NCI-H2227 (cell line): ENCODE measurements at regions not wholly inside any gene's neighbourhood (a gene's known extent, or its start where the extent isn't known, plus 50 kb on each side); places are given as distances from the start of the nearest gene placed in this dataset.

Experiments
- DNase-seq: peaks from one replicate; lab custom pipeline; 2025; ENCODE audit not compliant: unreplicated experiment; lab: John Stamatoyannopoulos, UW

- DNase-seq: no peak
Observed at GRCh38 chr13:82719987-82720386, 1162.3 kb downstream of the SLITRK1 start.

DNA sequence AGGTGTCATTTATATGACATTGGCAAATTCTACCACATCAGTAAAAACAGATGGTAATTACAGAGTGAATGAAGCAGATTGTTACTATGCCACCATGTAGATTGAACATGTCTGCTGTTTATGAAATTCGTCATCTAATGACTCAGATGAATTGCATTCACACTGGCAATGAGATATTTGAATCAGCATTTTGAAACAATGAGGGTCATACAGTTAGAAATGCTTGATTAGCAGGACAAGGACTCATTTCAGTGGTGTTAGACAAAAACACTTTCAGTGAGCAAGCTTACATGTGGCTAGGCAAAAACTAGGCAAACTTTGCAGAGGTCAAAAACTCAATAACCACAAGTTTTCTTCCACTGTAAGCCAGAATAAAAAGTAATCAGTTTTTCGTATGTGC lies 1165.0 kb downstream of the SLITRK1 start:
- no peak for DNase-seq

DNA sequence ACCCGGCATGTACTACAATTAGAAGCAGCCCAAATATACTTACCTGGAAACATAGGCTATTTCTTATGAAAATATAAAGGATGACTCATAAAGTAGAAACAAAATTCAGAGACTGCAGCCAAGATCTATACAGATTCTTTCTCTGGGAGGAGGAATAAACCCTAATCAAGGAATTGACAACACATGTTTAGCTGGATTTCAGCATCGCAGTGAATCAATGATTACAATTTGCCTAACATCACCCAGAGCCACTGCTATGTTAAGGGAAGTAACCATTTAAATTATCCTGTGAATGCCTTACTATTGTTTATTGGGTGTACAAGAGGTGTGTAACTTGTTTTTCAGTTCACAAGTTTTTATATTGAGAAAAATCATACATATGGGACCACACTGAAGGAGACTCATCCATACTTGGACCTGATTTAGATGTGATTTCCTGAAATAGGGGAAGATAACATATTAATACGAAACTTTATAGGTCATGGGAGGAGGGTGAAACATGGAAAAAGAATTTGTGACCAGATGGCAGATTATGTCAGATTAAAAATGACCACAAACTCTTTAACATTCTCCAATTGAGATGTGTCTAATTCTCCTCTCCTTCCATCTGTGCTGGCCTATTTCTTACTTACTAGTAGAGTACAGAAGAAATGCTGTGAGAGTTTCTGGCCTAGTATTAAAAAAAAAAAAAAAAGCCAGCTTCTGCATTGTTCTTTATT lies 1168.4 kb downstream of the SLITRK1 start:
- DNase-seq: no peak

DNA sequence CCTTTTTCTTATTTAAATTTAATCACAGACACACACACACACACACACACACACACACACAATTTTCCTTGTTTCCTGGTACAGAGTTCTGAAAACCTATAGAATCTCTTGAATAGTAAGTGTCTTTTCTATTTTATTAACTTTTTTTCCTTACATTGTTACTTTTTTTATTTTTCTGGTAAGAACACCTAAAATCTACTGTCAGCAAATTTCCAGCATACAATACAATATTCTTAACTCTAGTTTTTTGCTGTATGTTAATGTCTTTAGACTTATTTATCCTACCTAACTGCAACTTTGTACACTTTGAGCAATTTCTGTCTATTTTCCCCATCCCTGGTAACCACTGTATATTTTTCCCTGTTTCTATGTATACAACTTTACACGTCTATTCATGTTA lies 1179.8 kb downstream of the SLITRK1 start:
- DNase-seq: no peak

DNA sequence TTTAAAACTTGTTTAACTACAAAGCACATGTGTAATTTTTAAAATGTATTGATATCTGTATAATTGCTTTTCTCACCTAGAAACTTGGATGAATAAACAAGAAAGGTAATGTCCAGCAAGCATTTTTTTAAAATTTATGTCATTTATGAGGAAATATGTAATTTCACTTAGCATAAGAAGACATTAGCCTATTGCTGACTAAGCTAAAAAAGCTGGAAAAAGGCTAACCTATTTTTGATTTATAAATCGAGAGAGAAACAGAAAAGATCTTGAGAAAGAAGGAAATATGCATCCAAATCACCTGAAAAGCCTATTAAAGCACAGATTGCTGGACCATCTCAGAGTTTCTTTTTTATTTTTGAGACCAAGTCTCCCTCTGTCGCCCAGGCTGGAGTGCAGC lies 1181.3 kb downstream of the SLITRK1 start:
- DNase-seq: no peak

GRCh38 chr13:82698941-82699340 lies 1183.3 kb downstream of the SLITRK1 start:
- DNase-seq: no peak

GRCh38 chr13:82698383-82698782 lies 1183.9 kb downstream of the SLITRK1 start:
- DNase-seq: no peak

GRCh38 chr13:82693607-82694006 lies 1188.7 kb downstream of the SLITRK1 start:
- no peak for DNase-seq

- no peak for DNase-seq
Observed at GRCh38 chr13:82688400-82688994, 1193.8 kb downstream of the SLITRK1 start.

- no peak for DNase-seq
Observed at GRCh38 chr13:82687884-82688283, 1194.4 kb downstream of the SLITRK1 start.

- DNase-seq: no peak
Observed at GRCh38 chr13:82681535-82681934, 1200.7 kb downstream of the SLITRK1 start.

DNA sequence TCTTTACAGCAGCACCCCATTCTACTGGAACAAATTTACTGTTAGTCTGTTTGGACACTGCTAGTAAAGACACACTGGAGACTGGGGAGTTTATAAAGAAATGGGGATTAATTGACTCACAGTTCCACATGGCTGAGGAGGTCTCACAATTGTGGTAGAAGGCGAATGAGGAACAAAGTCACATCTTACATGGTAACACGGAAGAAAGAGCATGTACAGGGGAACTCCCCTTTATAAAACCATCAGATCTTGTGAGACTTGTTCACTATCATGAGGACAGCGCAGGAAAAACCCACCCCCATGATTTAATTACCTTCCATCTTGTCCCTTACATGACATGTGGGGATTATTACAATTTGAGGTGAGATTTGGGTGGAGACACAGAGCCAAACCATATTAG lies 1204.2 kb downstream of the SLITRK1 start:
- DNase-seq: no peak

GRCh38 chr13:82675024-82675423 lies 1207.2 kb downstream of the SLITRK1 start:
- DNase-seq: no peak

- no peak for DNase-seq
Observed at GRCh38 chr13:82674546-82674945, 1207.7 kb downstream of the SLITRK1 start.

DNA sequence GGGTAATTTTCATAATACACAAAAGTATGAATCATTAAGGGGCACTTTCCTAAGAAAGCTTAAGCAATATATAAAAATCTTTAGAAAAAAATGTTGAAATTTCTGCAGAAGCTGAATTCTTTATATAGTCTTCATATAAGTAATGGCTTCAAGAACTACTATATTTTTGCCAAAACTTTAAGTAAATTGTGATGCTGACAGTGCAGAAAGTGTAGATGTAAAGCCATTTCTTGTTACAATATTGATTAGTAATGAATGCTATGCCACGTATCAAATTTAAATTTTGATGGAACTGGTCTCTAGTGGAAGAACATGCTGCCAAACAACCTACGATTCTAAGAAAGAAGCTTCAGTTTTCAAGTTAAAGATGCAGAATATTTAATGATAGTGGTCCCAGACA lies 1210.0 kb downstream of the SLITRK1 start:
- DNase-seq: no peak

- DNase-seq: no peak
Observed at GRCh38 chr13:82664183-82664582, 1218.1 kb downstream of the SLITRK1 start.

- DNase-seq: no peak
Observed at GRCh38 chr13:82661126-82661525, 1221.1 kb downstream of the SLITRK1 start.

- DNase-seq: no peak
Observed at GRCh38 chr13:82658811-82659210, 1223.5 kb downstream of the SLITRK1 start.

DNA sequence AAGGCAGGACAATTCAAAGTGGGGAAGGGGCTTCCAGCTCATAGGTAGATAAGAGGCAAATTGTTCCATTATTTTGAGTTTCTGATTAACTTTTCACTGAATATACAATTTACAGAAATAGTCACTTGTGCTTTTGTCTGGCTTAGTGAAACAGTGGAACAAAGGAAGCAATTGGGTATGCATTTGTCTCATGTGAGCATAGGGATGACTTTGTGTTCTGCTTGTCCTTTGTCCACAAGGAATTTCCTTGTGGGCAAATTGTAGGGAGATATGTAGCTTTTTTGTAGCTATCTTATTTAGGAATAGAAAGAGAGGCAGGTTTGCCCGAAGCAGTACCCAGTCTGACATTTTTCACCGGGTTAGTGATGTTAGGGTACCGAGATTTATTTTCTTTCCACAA lies 1224.8 kb downstream of the SLITRK1 start:
- no peak for DNase-seq

DNA sequence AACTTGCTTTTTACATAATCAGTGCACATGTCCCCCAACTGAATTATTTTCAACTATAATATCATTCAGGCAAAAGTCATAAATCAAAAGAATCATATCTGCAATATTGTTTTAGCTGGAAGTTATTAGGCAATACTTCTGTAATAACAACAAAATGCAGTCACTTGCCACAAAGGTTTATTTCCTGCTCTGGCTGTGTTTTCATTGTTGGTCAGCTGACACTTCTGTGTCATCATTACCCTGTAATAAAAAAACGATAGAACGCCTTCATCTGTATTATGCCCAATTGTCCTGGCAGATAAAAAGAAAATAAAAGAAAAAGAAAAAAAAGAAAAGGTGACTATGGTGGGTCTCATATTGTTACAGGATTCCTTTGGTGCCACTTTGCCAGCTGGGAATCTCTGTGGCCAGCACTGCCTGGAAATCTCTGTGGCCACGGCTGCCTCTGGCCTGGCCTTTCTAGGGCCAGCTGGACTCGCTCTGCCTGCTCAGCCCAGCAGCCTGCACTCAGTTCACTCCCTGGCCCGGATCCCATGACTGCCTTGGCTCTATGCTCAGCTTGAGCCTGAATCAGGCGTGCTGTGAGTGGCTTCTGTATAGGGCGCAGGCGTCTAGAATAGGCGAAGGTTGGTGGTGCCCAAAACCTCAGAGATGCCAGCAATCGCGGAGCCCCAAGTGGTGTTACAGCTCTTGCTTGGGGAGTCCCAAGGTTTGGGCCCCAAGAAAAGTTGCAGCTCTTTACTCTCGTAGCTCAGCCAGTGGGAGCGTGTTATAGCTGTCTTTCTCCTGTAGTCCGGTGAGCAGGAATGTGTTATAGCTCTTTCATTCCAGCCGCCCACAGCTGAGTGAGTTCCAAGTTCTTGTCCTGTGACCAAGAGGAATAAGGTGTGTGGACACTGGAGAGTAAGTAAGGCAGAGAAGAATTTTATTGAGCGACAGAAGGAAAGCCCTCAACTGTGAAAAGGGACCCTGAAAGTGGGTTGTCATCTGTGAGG lies 1227.1 kb downstream of the SLITRK1 start:
- DNase-seq: no peak

GRCh38 chr13:82654143-82654542 lies 1228.1 kb downstream of the SLITRK1 start:
- DNase-seq: no peak

- no peak for DNase-seq
Observed at GRCh38 chr13:82647540-82647939, 1234.7 kb downstream of the SLITRK1 start.
